WERI-Rb-1 (cell line): ENCODE measurements at regions not wholly inside any gene's neighbourhood (a gene's known extent, or its start where the extent isn't known, plus 50 kb on each side); places are given as distances from the start of the nearest gene placed in this dataset.

ENCODE experiments used
- DNase-seq: peaks from one replicate; pipeline ENCODE4 v3.0.0-alpha.2; 2020
- H3K27ac ChIP-seq: fragments of 250-450 bp; sonication (Bioruptor Pico); 2 replicates; pipeline ENCODE4 v1.5.1; 2020; ENCODE audit warnings: mild to moderate bottlenecking, moderate library complexity
- H3K27me3 ChIP-seq: fragments of 250-450 bp; sonication (Bioruptor Pico); 2 replicates; pipeline ENCODE4 v1.5.1; 2021; ENCODE audit warnings: mild to moderate bottlenecking, low read depth, moderate library complexity; ENCODE audit not compliant: insufficient read depth, severe bottlenecking
- H3K36me3 ChIP-seq: fragments of 250-450 bp; sonication (Bioruptor Pico); 2 replicates; pipeline ENCODE4 v1.5.1; 2020; ENCODE audit warnings: mild to moderate bottlenecking, moderate library complexity
- H3K4me3 ChIP-seq: 2 replicates; pipeline ENCODE4 v1.5.1; 2011; ENCODE audit warnings: low read depth, mild to moderate bottlenecking, control low read depth, low read length
- H3K9me3 ChIP-seq: fragments of 250-450 bp; sonication (Bioruptor Pico); 2 replicates; pipeline ENCODE4 v1.5.1; 2021; ENCODE audit warnings: mild to moderate bottlenecking, moderate library complexity; ENCODE audit not compliant: severe bottlenecking
- TF ChIP-seq, protein P1 (sequence below): IDR thresholded peaks from 2 replicates; pipeline ENCODE4 v1.5.1; 2011; ENCODE audit warnings: low read depth, mild to moderate bottlenecking, control low read depth, inconsistent platforms, low read length

- no peak overlapping the region for H3K4me3 ChIP-seq
- TF ChIP-seq, protein P1, sequence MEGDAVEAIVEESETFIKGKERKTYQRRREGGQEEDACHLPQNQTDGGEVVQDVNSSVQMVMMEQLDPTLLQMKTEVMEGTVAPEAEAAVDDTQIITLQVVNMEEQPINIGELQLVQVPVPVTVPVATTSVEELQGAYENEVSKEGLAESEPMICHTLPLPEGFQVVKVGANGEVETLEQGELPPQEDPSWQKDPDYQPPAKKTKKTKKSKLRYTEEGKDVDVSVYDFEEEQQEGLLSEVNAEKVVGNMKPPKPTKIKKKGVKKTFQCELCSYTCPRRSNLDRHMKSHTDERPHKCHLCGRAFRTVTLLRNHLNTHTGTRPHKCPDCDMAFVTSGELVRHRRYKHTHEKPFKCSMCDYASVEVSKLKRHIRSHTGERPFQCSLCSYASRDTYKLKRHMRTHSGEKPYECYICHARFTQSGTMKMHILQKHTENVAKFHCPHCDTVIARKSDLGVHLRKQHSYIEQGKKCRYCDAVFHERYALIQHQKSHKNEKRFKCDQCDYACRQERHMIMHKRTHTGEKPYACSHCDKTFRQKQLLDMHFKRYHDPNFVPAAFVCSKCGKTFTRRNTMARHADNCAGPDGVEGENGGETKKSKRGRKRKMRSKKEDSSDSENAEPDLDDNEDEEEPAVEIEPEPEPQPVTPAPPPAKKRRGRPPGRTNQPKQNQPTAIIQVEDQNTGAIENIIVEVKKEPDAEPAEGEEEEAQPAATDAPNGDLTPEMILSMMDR, result no peak
- peaks cover 3% of the 10 kb centered on the region for H3K9me3 ChIP-seq
- no peaks in the 10 kb centered on the region for H3K36me3 ChIP-seq
- no peak for DNase-seq
- no peak overlapping the region for H3K27ac ChIP-seq
- no peaks in the 10 kb centered on the region for H3K27me3 ChIP-seq
Measured at GRCh38 chr4:41874873-41875272, 60.4 kb upstream of the TMEM33 start.

DNA sequence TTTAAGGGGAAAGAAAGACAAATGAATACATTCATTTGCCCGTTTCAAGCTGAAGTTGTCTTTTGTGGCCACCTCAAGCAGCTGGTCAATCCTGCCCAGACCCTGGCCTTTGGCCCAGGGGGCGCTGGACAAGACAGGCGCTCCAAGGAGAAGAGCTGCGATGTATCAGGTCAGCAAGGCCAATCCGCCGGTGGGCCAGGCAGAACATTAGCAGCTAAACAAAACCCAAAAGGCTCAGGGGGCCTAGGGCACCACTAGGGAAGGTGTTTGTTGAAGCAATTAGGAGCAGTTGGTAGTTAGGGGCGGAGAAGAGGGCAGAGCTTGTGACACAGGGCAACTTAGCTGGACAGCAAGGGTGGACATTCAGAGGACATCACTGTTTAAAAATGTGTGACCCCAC is 60.8 kb upstream of the TMEM33 start:
- no peak overlapping the region for H3K27ac ChIP-seq
- no peaks in the 10 kb centered on the region for H3K9me3 ChIP-seq
- H3K27me3 ChIP-seq, result no peaks in the 10 kb centered on the region
- TF ChIP-seq, protein P1, result no peak
- H3K36me3 ChIP-seq, result no peaks in the 10 kb centered on the region
- no peak overlapping the region for H3K4me3 ChIP-seq
- no peak for DNase-seq

- Histone ChIP-seq H3K4me3 (no peak overlapping the region), H3K27me3 (no peaks in the 10 kb centered on the region), H3K36me3 (no peaks in the 10 kb centered on the region), H3K27ac (no peak overlapping the region), H3K9me3 (no peaks in the 10 kb centered on the region)
- DNase-seq, result no peak
- TF ChIP-seq, protein P1, result no peak
Measured at GRCh38 chr4:41873380-41874295, 61.6 kb upstream of the TMEM33 start.

GRCh38 chr4:41870035-41870434 is 65.2 kb upstream of the TMEM33 start:
- no peaks in the 10 kb centered on the region for H3K9me3 ChIP-seq
- H3K27me3 ChIP-seq, result no peaks in the 10 kb centered on the region
- H3K27ac ChIP-seq, result no peak overlapping the region
- TF ChIP-seq, protein P1, result no peak
- H3K36me3 ChIP-seq, result no peaks in the 10 kb centered on the region
- DNase-seq, result no peak
- no peak overlapping the region for H3K4me3 ChIP-seq

DNA sequence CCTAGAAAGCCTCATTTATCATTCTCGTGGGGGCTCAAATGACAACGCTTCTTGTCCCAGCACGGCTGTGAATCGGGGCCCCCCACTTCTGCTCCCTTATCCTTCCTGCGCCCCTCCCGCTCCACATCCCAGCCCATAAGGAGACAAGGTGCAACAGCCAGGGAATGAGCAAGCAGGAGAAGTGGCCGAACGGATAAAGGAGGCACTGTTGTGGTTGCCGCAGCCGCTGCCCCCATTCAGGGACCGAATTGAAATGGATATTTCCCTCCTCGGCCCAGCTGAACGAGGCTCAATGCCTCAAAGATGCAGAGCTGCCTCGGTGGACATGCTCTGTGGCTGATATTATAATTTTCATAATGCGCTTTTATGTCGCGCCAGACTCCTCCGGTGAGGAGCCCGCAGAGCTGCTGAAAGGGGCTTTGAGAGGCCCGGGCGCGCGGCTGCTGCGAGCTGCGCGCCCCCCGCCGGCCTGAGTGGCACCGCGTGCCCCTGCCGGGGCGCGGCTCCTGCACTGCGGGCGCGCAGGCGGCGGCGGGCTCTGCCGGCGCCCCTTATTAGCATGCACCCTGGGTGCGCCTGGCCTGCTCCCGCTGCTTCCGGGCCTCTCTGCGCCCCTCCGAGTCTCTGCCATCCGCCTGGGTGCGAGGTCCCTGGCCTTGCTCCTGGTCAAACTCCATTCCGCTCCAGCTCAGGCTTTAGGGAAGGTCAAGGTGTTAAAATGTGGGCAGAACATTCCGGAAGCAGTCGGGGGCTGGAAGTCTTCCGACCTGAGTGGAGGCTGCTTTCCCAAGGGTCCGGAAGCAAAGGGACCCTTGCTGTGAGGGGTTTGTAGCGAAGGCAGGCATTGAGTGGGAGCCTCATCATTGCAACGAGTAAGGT is 68.2 kb upstream of the TMEM33 start:
- TF ChIP-seq, protein P1, result no peak
- Histone ChIP-seq H3K27ac (no peak overlapping the region), H3K36me3 (no peaks in the 10 kb centered on the region), H3K4me3 (no peak overlapping the region), H3K9me3 (no peaks in the 10 kb centered on the region), H3K27me3 (no peaks in the 10 kb centered on the region)
- no peak for DNase-seq
